Naive thymus-derived CD4-positive, alpha-beta T cell (primary cell): ENCODE measurements at regions not wholly inside any gene's neighbourhood (a gene's known extent, or its start where the extent isn't known, plus 50 kb on each side); places are given as distances from the start of the nearest gene placed in this dataset.
A peak's percentile ranks its signal among the peaks of the same experiment; 100 is the strongest.
"Not testable (repeated sequence)": the region's sequence is repeated elsewhere in the genome, so short reads cannot be mapped to it uniquely, and the experiment has no call there.

Experiments used
- ATAC-seq: fragments of 150-1000 bp; cut with Tn5 transposase; 2 replicates; pipeline ENCODE4 v1.10.0; 2021; ENCODE audit warnings: mild to moderate bottlenecking, moderate library complexity
- CTCF ChIA-PET: fragments of 350-600 bp; sonication (Branson Sonifier 250); formaldehyde crosslinking; loops from one replicate; lab custom pipeline; 2021; ENCODE audit warnings: antibody characterized with exemption; lab: Charles Lee
- POLR2A ChIA-PET: fragments of 350-600 bp; sonication (Branson Sonifier 250); formaldehyde crosslinking; loops from one replicate; lab custom pipeline; 2021; ENCODE audit warnings: antibody characterized with exemption, inconsistent platforms; lab: Charles Lee
- DNase-seq, 9 donors: peaks; one replicate each; pipeline versions ENCODE4 v3.0.0 to v3.0.0-alpha.2; 2020 to 2022; ENCODE audit warnings: mixed read lengths in 1 of 9
- H3K27ac ChIP-seq: one replicate; pipeline ENCODE4 v1.7.0; 2013; ENCODE audit warnings: mild to moderate bottlenecking, low read depth, low read length, moderate library complexity
- H3K27me3 ChIP-seq, 2 donors: one replicate each; pipeline ENCODE4 v1.7.0; 2013; ENCODE audit warnings: low read length in 2 of 2, mild to moderate bottlenecking in 2 of 2, moderate library complexity in 2 of 2; ENCODE audit not compliant: control insufficient read depth in 2 of 2, insufficient read depth in 2 of 2
- H3K36me3 ChIP-seq, 3 experiments: 1 replicate in 2 of 3; 2 replicates in 1 of 3; pipeline ENCODE4 v1.7.0; 2013; ENCODE audit warnings: low read length in 3 of 3, mild to moderate bottlenecking in 3 of 3, moderate library complexity in 1 of 3; ENCODE audit not compliant: insufficient read depth in 3 of 3, control insufficient read depth in 2 of 3
- H3K4me1 ChIP-seq, 2 donors: one replicate each; pipeline ENCODE4 v1.7.0; 2013; ENCODE audit warnings: low read length in 2 of 2, mild to moderate bottlenecking in 2 of 2, moderate library complexity in 1 of 2; ENCODE audit not compliant: control insufficient read depth in 2 of 2, insufficient read depth in 2 of 2
- H3K4me3 ChIP-seq: 2 replicates; pipeline ENCODE4 v1.7.0; 2013; ENCODE audit warnings: mild to moderate bottlenecking, low read length
- H3K9me3 ChIP-seq, 3 experiments: 1 replicate in 2 of 3; 2 replicates in 1 of 3; pipeline ENCODE4 v1.7.0; 2013; ENCODE audit warnings: low read length in 3 of 3; ENCODE audit not compliant: control insufficient read depth in 2 of 3
- H3K27ac Mint-ChIP-seq, 9 donors: one replicate each; pipeline ENCODE4 v1.8.0; 2020 to 2022; ENCODE audit warnings: mixed read lengths in 9 of 9, mild to moderate bottlenecking in 8 of 9, moderate library complexity in 5 of 9, inconsistent platforms in 2 of 9
- H3K27me3 Mint-ChIP-seq, 5 donors: one replicate each; pipeline ENCODE4 v1.8.0; 2021 to 2022; ENCODE audit warnings: mixed read lengths in 5 of 5, mild to moderate bottlenecking in 1 of 5
- H3K36me3 Mint-ChIP-seq, 5 donors: one replicate each; pipeline ENCODE4 v1.8.0; 2020 to 2022; ENCODE audit warnings: mixed read lengths in 5 of 5, mild to moderate bottlenecking in 3 of 5, inconsistent platforms in 1 of 5
- H3K4me1 Mint-ChIP-seq, 7 donors: one replicate each; pipeline ENCODE4 v1.8.0; 2020 to 2022; ENCODE audit warnings: mixed read lengths in 7 of 7, mild to moderate bottlenecking in 3 of 7, inconsistent platforms in 1 of 7
- H3K4me3 Mint-ChIP-seq, 10 donors: one replicate each; pipeline ENCODE4 v1.8.0; 2020 to 2022; ENCODE audit warnings: mild to moderate bottlenecking in 10 of 10, mixed read lengths in 10 of 10, moderate library complexity in 6 of 10, inconsistent platforms in 2 of 10
- H3K9me3 Mint-ChIP-seq, 11 donors: one replicate each; pipeline ENCODE4 v1.8.0; 2020 to 2022; ENCODE audit warnings: mixed read lengths in 11 of 11, mild to moderate bottlenecking in 4 of 11, inconsistent platforms in 1 of 11, moderate library complexity in 1 of 11
- intact Hi-C, 2 donors: fragments of 100-400 bp; cut with micrococcal nuclease; formaldehyde crosslinking; loops; one replicate each; pipeline ENCODE4 v1.15.1; 2023

- Histone ChIP-seq H3K27ac (no peak overlapping the region), H3K9me3 (no peaks in the 10 kb centered on the region), H3K36me3 (no peaks in the 10 kb centered on the region), H3K4me3 (no peak overlapping the region), H3K27me3 (no peaks in the 10 kb centered on the region), H3K4me1 (peaks cover 20 to 41% of the 10 kb centered on the region in 2 donors)
- POLR2A ChIA-PET: interaction anchor here (2.5 kb wide), 1 partner anchor 29 kb away, joined by 6 read pairs; no protein-coding TSS in a partner anchor
- ATAC-seq (no peak), DNase-seq (no peak)
- intact Hi-C loops: loop anchor here in 1 of 2 donors (10.0 kb wide), 1 partner anchor 181 kb away; no protein-coding TSS in a partner anchor
- peak overlapping the region in 4 of 10 donors; percentile 14 to 48 (median 39) for H3K4me3 Mint-ChIP-seq
- H3K9me3 Mint-ChIP-seq: peaks cover 0 to 10% (median 0%) of the 10 kb centered on the region in 11 donors
- H3K36me3 Mint-ChIP-seq: peaks cover 0 to 4% (median 0%) of the 10 kb centered on the region in 5 donors
- H3K4me1 Mint-ChIP-seq: peaks cover 14 to 66% (median 54%) of the 10 kb centered on the region in 7 donors
- H3K27ac Mint-ChIP-seq: peak overlapping the region; percentile 2 to 76 (median 45)
- H3K27me3 Mint-ChIP-seq: no peaks in the 10 kb centered on the region
- CTCF ChIA-PET: no interaction called here
Measured at GRCh38 chr14:106003351-106003750, 477.0 kb downstream of the TMEM121 start.

- not testable (repeated sequence) for H3K9me3 ChIP-seq, H3K36me3 ChIP-seq, H3K27me3 ChIP-seq, H3K27me3 Mint-ChIP-seq, H3K36me3 Mint-ChIP-seq, H3K9me3 Mint-ChIP-seq
- H3K4me3 Mint-ChIP-seq: peak overlapping the region; percentile 70 to 91 (median 82)
- peak overlapping the region; percentile 67 for H3K27ac ChIP-seq
- peaks cover 11 to 61% (median 46%) of the 10 kb centered on the region in 7 donors for H3K4me1 Mint-ChIP-seq
- intact Hi-C loops: loop anchor here (1.0 to 10.0 kb wide), 3 partner anchors 8 to 180 kb away; no protein-coding TSS in a partner anchor
- CTCF ChIA-PET: interaction anchor here (0.5 to 1.9 kb wide), 12 partner anchors 9 to 229 kb away, joined by 3 to 12 read pairs (median 4); no protein-coding TSS in a partner anchor
- POLR2A ChIA-PET: interaction anchor here (0.7 to 2.5 kb wide), 5 partner anchors 19 to 224 kb away, joined by 3 to 6 read pairs (median 3); no protein-coding TSS in a partner anchor
- H3K27ac Mint-ChIP-seq: peak overlapping the region; percentile 83 to 98 (median 90)
- peak overlapping the region; percentile 53 for H3K4me3 ChIP-seq
- peaks cover 15 to 29% of the 10 kb centered on the region in 2 donors for H3K4me1 ChIP-seq
- DNase-seq: peak; percentile 24 to 82 (median 74)
- ATAC-seq: peak; percentile 64
Measured at GRCh38 chr14:106004937-106005795, 478.8 kb downstream of the TMEM121 start.

- not testable (repeated sequence) for H3K9me3 Mint-ChIP-seq, H3K36me3 Mint-ChIP-seq, H3K27me3 ChIP-seq, H3K36me3 ChIP-seq, H3K27me3 Mint-ChIP-seq, H3K9me3 ChIP-seq
- ChIA-PET POLR2A (interaction anchor here (2.5 kb wide), 1 partner anchor 32 kb away, joined by 6 read pairs; no protein-coding TSS in a partner anchor), CTCF (interaction anchor here (1.1 to 1.9 kb wide), 7 partner anchors 8 to 61 kb away, joined by 3 to 12 read pairs (median 5); no protein-coding TSS in a partner anchor)
- H3K4me1 ChIP-seq: peaks cover 15 to 29% of the 10 kb centered on the region in 2 donors
- H3K4me3 ChIP-seq: peak overlapping the region; percentile 53
- H3K27ac ChIP-seq: peak overlapping the region; percentile 67
- Mint-ChIP-seq H3K4me1 (peaks cover 11 to 65% (median 46%) of the 10 kb centered on the region in 7 donors), H3K4me3 (peak overlapping the region; percentile 31 to 91 (median 72)), H3K27ac (peak overlapping the region; percentile 61 to 98 (median 88))
- intact Hi-C loops: loop anchor here (1.0 to 10.0 kb wide), 3 partner anchors 31 to 179 kb away; no protein-coding TSS in a partner anchor
- ATAC-seq: peak; percentile 75
- DNase-seq: peak; percentile 43 to 70 (median 59)
Measured at GRCh38 chr14:106006043-106006442, 479.7 kb downstream of the TMEM121 start.

- peaks cover 15 to 29% of the 10 kb centered on the region in 2 donors for H3K4me1 ChIP-seq
- H3K27me3 ChIP-seq, H3K36me3 ChIP-seq, POLR2A ChIA-PET, H3K27ac ChIP-seq, H3K9me3 Mint-ChIP-seq, H3K4me3 Mint-ChIP-seq, H3K4me3 ChIP-seq, DNase-seq, H3K27me3 Mint-ChIP-seq, H3K9me3 ChIP-seq, ATAC-seq, H3K36me3 Mint-ChIP-seq: not testable (repeated sequence)
- Mint-ChIP-seq H3K4me1 (peaks cover 12 to 66% (median 45%) of the 10 kb centered on the region in 7 donors), H3K27ac (peak overlapping the region in 3 of 9 donors; percentile 47 to 93 (median 83))
- CTCF ChIA-PET: interaction anchor here (0.7 to 1.3 kb wide), 4 partner anchors 20 to 62 kb away, joined by 3 to 9 read pairs (median 4); no protein-coding TSS in a partner anchor
- intact Hi-C loops: loop anchor here (1.0 to 10.0 kb wide), 3 partner anchors 31 to 178 kb away; no protein-coding TSS in a partner anchor
Measured at GRCh38 chr14:106006716-106007115, 480.3 kb downstream of the TMEM121 start.

- no peak overlapping the region for H3K4me3 ChIP-seq
- Mint-ChIP-seq H3K27ac (peak overlapping the region in 1 of 9 donors; percentile 64), H3K4me3 (no peak overlapping the region), H3K27me3 (no peaks in the 10 kb centered on the region), H3K36me3 (no peaks in the 10 kb centered on the region), H3K9me3 (no peaks in the 10 kb centered on the region), H3K4me1 (peaks cover 12 to 66% (median 27%) of the 10 kb centered on the region in 7 donors)
- H3K4me1 ChIP-seq: peaks cover 7 to 12% of the 10 kb centered on the region in 2 donors
- H3K27me3 ChIP-seq: no peaks in the 10 kb centered on the region
- ChIA-PET POLR2A (no interaction called here), CTCF (interaction anchor here (1.6 kb wide), 1 partner anchor 15 kb away, joined by 4 read pairs; no protein-coding TSS in a partner anchor)
- intact Hi-C loops: loop anchor here (1.0 to 10.0 kb wide), 5 partner anchors 35 to 336 kb away; no protein-coding TSS in a partner anchor
- H3K36me3 ChIP-seq: no peaks in the 10 kb centered on the region
- ATAC-seq (no peak), DNase-seq (no peak)
- H3K9me3 ChIP-seq: no peaks in the 10 kb centered on the region
- no peak overlapping the region for H3K27ac ChIP-seq
Measured at GRCh38 chr14:106010783-106011182, 484.4 kb downstream of the TMEM121 start.

GRCh38 chr14:106011631-106012360, 485.4 kb downstream of the TMEM121 start:
- H3K27me3 Mint-ChIP-seq, H3K27me3 ChIP-seq, H3K9me3 ChIP-seq, H3K36me3 Mint-ChIP-seq, H3K36me3 ChIP-seq, H3K4me1 ChIP-seq, H3K27ac ChIP-seq, POLR2A ChIA-PET, H3K4me3 ChIP-seq, H3K9me3 Mint-ChIP-seq: not testable (repeated sequence)
- CTCF ChIA-PET: interaction anchor here (1.0 to 1.8 kb wide), 3 partner anchors 14 to 43 kb away, joined by 3 to 4 read pairs (median 3); no protein-coding TSS in a partner anchor
- Mint-ChIP-seq H3K4me3 (peak overlapping the region in 1 of 10 donors; percentile 34), H3K4me1 (peaks cover 14 to 65% (median 26%) of the 10 kb centered on the region in 7 donors), H3K27ac (peak overlapping the region in 4 of 9 donors; percentile 46 to 73 (median 62))
- ATAC-seq (peak; percentile 53), DNase-seq (peak in 7 of 9 donors; percentile 24 to 89 (median 59))
- intact Hi-C loops: loop anchor here (1.0 to 10.0 kb wide), 5 partner anchors 34 to 337 kb away; no protein-coding TSS in a partner anchor
